ENCODE measurements at regions not wholly inside any gene's neighbourhood (a gene's known extent, or its start where the extent isn't known, plus 50 kb on each side); places are given as distances from the start of the nearest gene placed in this dataset.

GRCh38 chr2:175552902-175553301, 371.4 kb upstream of the ATP5MC3 start:
- no peak for DNase-seq

DNA sequence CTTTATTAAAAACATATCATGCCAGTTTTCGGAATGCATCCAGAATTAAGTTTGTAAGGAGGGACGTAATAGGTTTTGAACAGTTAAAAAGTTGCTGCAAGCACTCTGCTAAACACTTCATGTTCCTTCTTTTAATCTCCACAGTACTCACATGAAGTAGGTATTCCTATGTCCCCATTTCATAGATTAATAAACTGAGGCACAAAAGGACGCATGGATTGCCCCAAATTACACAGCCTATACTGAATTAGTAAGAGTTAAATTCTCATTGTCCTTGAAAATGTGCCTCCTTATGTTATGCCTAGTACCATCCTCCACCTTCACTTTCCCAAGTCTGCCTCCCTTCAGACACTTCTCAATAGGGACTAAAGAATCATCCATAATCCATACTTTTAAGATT, 358.9 kb upstream of the ATP5MC3 start:
- no peak for DNase-seq

DNA sequence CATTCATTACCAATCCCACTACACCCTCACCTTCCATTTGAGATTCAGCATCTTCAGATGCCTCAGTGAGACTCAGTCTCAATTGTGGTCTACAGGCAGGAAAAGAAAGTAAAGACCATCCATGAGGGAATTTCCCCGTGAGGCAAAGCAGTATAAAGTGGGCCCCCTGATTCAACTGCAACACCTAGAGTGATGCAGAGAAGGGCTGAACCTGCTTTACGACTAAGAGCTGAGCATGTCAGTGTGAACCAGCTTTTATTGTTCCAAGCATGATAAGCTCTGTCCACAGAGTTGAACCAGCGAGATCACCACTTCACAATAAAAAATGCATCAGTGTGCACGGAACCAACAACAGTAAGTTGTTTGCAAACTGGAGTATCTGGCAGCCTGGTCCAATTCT, 357.6 kb upstream of the ATP5MC3 start:
- no peak for DNase-seq

DNA sequence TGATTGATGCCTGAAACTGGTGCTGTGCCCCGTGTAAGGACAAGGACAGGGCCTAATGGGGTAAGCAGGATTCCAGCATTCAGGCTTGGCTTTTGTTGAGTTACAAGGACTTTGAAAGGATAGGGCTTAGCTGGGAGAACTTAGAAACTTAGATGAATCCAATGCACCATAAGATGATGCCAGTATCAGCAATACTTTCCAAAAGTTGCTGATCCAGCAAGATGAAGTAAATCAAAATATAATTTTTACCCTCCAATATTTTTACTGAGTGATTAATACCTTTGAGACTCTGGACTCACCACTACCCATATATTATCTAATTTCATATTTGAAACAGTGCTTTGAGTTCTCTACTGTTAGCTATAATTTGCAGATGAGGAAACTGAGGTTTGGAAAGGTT, 354.5 kb upstream of the ATP5MC3 start:
- DNase-seq = no peak

- no peak for DNase-seq
These were observed 354.1 kb upstream of the ATP5MC3 start for GRCh38 chr2:175535631-175536030.

DNA sequence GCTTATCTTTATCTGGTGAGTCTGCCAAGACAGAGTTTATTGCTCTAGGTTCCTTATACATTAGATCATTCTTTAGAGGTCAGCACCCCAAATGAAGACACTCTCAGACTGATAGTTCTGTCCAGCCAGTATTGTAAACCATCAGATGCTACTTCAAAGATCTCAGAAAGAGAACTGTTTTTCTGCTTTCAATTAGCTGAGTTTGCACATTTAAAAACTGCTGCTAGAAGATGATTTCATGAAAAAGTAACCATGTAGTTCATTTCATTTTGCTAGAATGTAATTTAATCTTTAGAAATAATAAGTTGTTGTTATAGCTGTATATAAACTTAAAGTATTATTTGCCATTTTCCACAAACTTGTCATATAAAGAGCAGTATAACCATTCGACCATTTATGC, 344.5 kb upstream of the ATP5MC3 start:
- DNase-seq = no peak

DNA sequence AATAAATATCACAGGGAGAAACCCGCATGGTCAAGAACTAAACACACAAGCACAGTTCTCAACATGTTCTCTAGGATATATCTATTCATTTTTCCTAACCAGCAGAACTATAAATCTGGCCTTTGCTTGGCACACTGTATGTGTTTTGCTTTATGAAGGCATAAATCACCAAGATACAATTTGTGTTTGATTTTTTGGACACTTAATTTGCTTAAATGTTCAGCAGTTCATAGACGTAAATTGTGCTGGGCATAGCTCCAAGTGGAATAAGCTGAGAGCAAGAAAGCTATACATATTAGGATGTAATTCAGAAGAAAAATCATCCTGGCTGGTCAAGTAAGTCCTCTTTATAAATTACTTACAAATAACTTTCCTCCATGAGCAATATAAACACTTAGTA, 341.5 kb upstream of the ATP5MC3 start:
- no peak for DNase-seq

DNA sequence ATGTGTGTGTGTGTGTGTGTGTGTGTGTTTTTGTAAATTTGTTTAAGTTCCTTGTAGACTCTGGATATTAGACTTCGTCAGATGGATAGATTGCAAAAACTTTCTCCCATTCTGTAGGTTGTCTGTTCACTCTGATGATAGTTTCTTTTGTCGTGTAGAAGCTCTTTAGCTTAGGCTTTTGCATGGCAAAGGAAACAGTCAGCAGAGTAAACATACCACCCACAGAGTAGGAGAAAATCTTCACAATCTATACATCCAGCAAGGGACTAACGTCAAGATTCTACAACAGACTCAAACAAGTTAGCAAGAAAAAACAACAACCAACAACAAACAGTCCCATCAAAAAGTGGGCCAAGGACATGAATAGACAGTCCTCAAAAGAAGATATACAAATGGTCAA, 336.7 kb upstream of the ATP5MC3 start:
- DNase-seq = no peak

- no peak for DNase-seq
These were observed 335.0 kb upstream of the ATP5MC3 start for GRCh38 chr2:175516555-175516954.

GRCh38 chr2:175500255-175500654, 318.7 kb upstream of the ATP5MC3 start:
- no peak for DNase-seq

- no peak for DNase-seq
These were observed 308.9 kb upstream of the ATP5MC3 start for GRCh38 chr2:175490360-175490791.

DNA sequence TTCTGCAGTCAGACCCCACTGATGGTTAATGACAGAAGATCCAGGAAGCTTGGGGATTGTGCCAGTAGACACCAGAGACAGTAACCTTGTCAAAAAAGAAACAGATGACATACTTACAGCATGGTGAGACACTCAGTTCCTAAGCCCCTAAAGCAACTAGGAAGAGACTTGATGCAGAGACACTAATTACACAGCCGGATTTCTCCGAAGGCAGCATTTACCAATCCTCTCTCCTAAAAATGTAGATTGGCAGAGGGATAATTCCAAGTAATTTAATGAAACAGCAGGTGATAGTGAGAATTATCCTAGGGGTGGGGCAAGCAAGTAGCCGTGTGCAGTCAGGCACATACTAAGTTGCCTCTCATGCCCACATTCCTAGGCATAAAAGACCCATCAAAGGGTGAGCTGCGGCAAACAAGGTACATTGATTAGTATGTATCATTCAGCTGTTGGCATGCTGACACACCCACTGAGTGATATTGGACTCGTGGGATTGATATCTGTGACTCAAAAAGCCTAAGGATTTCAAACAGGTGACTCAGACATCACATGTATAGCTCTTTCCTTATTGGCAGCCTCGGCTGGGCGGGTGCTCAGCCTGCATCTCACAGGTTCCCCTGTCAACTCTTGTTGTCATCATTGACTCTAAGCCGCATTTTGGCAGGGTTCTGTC, 296.7 kb upstream of the ATP5MC3 start:
- DNase-seq = no peak

DNA sequence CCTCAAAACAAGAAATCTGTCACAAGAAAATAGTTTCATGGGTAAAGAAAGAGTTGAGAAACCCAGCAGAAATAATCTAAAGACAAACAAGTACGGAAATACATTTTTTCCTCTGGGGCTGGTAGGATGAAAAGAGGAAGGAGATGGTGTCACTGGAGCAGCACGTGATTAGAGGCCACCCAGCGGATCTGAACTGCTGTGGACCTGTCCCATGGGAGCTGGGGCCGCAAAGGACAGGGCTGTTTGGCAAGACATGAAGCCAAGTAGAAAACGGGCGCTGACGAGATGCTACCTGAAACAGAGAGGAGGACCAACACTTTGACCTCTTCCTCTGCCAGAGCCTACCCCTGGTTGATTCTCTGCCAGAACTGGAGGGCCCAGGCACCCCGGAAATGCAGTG, 295.4 kb upstream of the ATP5MC3 start:
- DNase-seq = no peak

- no peak for DNase-seq
These were observed 294.9 kb upstream of the ATP5MC3 start for GRCh38 chr2:175476374-175476773.

GRCh38 chr2:175475130-175475529, 293.6 kb upstream of the ATP5MC3 start:
- no peak for DNase-seq

GRCh38 chr2:175468431-175469098, 287.1 kb upstream of the ATP5MC3 start:
- DNase-seq = no peak

DNA sequence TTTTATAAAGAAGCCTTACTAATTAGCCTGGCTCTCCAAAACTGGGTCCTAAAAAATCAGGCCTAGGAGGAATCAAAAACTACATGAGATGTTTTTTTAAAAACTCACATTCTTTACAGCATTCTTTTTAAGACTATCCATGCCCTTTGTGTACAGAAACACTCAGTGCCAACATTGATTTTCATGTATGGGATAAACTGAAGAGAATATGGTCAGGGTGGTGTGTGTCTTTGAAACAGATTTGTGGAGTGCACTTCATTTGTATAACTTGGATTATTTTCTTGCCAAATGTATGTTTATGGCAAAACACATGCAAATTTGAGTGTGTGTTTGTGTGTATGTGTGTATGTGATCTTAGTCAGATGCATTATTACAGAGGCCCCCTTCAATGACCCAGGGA, 283.6 kb upstream of the ATP5MC3 start:
- no peak for DNase-seq

DNA sequence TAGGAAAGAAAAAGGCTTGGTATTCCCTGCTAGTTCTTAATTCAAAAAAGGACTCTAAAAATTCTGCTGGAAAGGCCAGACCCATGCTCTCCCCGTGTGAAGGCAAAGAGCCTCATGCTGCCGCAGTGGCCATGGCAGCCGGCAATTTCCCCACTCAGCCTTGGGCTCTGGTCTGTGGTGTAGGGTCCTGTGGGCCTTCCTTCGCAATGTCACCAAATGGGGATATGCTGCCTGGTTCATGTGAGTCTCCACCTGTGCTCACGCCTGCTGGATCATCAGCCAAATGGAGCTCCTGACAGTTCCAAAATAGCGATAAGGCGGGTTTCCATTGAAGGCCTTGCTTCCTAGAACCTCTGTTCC, 282.8 kb upstream of the ATP5MC3 start:
- DNase-seq = no peak

- no peak for DNase-seq
These were observed 282.2 kb upstream of the ATP5MC3 start for GRCh38 chr2:175463589-175464310.

- no peak for DNase-seq
These were observed 281.7 kb upstream of the ATP5MC3 start for GRCh38 chr2:175463169-175463568.

DNA sequence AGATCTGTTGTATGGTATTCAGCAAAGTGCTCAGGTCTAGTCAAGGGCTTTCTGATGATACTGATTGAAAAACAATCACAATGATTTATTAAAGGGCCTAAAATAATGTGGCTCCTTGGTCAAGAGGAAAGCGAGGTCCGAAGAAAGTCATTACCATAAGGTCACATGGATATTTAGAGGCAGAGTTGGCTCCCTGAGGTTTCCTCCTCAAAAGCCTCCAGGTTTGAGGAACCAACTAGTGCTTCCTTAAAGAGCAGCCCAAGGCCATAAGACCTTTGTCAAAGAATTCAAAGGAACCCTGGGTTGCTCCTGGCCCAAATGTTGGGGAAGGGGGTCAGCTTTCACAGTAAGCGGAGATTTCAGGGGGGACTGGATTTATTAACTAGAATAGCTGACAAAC, 280.7 kb upstream of the ATP5MC3 start:
- no peak for DNase-seq

- no peak for DNase-seq
These were observed 280.3 kb upstream of the ATP5MC3 start for GRCh38 chr2:175461839-175462238.

DNA sequence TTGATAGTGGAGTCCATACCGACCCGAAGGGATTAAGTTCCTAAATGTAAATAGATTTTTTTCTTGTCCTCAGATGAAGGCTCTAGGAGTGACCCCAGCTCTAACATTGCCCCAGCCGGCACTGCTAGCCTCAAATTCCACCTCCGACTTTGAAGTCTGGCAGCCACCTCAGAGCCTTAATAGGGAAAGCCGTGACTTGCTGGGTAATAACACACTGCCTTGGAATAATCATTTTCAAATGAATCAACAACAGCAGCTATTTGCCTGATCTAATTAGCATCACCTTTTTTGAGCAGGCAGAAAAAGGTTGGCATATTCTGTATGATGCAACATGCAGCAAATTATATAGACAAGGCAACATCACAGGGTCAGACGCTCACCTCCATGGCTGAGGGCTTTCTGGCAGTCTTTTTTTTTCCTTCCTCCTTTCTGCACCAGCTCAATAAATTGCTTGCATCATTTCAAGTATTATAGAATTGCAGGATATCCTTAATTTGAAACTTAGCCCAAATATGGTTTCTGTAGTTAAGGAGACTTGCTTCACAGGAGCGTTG, 276.5 kb upstream of the ATP5MC3 start:
- no peak for DNase-seq

GRCh38 chr2:175454953-175455389, 273.5 kb upstream of the ATP5MC3 start:
- DNase-seq = no peak
